ENCODE measurements at regions not wholly inside any gene's neighbourhood (a gene's known extent, or its start where the extent isn't known, plus 50 kb on each side); places are given as distances from the start of the nearest gene placed in this dataset.

- TF ChIP-seq CTCF (IDR thresholded peaks at IDR 0.05) (no peak), POLR2A (IDR thresholded peaks at IDR 0.05) (no peak)
Measured at GRCh38 chr21:32062591-32063227, 189.9 kb downstream of the HUNK start.
